GM12891 (cell line): ENCODE measurements at regions not wholly inside any gene's neighbourhood (a gene's known extent, or its start where the extent isn't known, plus 50 kb on each side); places are given as distances from the start of the nearest gene placed in this dataset.

Experiments used
- PAX5 ChIP-seq: IDR thresholded peaks from 2 replicates; pipeline ENCODE4 v1.6.1; 2011; ENCODE audit warnings: low read length, moderate library complexity, mild to moderate bottlenecking; ENCODE audit not compliant: insufficient read depth, severe bottlenecking
- POLR2A ChIP-seq: IDR thresholded peaks from 2 replicates; pipeline ENCODE4 v1.6.1; 2011; ENCODE audit warnings: low read depth, low read length, control low read depth
- POLR2AphosphoS5 ChIP-seq: IDR thresholded peaks from 2 replicates; pipeline ENCODE4 v1.6.1; 2011; ENCODE audit warnings: low read depth, low read length, control low read depth
- POU2F2 ChIP-seq: IDR thresholded peaks from 2 replicates; pipeline ENCODE4 v1.6.1; 2011; ENCODE audit warnings: low read depth, mild to moderate bottlenecking, control low read depth, low read length, moderate library complexity
- SPI1 ChIP-seq: IDR thresholded peaks from 2 replicates; pipeline ENCODE4 v1.6.1; 2011; ENCODE audit warnings: low read depth, low read length, control low read depth
- TAF1 ChIP-seq: IDR thresholded peaks from 2 replicates; pipeline ENCODE4 v1.6.1; 2011; ENCODE audit warnings: low read depth, low read length, control low read depth

DNA sequence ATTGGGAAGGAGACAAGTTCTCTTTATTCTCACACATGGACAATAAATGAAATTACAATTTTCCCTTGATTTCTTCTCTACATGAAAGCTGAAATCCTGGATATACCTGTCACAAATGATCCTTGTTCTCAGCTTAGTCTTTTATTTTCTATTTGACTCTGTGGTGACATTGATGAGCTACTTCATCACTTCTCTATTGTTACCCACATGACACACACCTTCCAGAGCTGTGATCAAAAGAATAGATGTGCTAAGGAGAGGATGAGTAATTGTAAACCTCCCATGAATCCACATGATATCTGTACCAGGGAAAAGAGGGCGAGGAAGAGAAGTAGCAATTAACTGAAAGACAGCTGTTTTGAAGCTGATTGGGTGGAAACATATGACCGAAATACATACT is 102.0 kb downstream of the CAVIN4 start:
- TF ChIP-seq POLR2A (no peak), POLR2AphosphoS5 (no peak), TAF1 (no peak), SPI1 (no peak), PAX5 (no peak), POU2F2 (no peak)
